ENCODE measurements at regions not wholly inside any gene's neighbourhood (a gene's known extent, or its start where the extent isn't known, plus 50 kb on each side); places are given as distances from the start of the nearest gene placed in this dataset.

DNA sequence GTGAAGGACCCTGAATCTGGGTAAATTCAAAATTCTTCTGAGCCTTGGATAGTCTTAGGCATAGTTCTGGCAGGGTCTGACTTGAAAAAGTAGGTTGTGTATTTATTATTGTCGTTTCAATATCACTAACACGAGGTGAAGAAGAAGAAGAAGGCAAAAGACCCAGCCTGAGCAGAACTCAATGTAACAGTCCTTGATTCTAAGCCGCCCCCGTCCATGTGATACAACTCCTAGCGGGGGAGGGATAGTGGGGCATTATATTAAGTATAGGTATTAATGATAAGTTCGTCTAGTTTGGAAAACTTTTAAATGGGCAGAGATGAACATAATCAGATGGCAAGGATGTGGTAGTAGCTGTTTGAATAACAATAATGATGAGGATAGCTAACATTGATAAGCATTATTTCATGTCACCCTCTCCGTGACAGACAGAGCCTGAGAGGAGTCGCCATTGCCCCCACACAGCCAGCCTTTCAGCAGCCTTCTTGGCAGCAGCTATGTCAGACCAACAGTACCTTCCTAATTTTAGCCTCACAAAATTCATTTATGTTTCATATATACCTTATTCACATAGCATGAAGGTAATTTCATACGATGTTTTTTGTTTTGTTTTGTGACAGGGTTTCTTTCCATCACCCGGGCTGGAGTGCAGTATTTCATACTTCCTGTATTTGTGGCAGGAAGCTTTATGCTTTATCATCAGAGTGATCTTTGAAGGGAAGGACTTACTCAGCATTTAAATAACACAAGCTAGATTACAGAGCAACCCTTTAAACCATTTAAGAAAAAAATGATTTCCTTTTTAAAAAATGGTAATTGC lies 64.4 kb upstream of the NPAS1 start:
- TF ChIP-seq, protein P1, sequence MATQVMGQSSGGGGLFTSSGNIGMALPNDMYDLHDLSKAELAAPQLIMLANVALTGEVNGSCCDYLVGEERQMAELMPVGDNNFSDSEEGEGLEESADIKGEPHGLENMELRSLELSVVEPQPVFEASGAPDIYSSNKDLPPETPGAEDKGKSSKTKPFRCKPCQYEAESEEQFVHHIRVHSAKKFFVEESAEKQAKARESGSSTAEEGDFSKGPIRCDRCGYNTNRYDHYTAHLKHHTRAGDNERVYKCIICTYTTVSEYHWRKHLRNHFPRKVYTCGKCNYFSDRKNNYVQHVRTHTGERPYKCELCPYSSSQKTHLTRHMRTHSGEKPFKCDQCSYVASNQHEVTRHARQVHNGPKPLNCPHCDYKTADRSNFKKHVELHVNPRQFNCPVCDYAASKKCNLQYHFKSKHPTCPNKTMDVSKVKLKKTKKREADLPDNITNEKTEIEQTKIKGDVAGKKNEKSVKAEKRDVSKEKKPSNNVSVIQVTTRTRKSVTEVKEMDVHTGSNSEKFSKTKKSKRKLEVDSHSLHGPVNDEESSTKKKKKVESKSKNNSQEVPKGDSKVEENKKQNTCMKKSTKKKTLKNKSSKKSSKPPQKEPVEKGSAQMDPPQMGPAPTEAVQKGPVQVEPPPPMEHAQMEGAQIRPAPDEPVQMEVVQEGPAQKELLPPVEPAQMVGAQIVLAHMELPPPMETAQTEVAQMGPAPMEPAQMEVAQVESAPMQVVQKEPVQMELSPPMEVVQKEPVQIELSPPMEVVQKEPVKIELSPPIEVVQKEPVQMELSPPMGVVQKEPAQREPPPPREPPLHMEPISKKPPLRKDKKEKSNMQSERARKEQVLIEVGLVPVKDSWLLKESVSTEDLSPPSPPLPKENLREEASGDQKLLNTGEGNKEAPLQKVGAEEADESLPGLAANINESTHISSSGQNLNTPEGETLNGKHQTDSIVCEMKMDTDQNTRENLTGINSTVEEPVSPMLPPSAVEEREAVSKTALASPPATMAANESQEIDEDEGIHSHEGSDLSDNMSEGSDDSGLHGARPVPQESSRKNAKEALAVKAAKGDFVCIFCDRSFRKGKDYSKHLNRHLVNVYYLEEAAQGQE (IDR thresholded peaks at IDR 0.05; ENCODE audit: insufficient read depth in 1 of 2, low read depth in 2 of 2, low read length in 2 of 2): no peak
- no peak for TF ChIP-seq TAF1 (IDR thresholded peaks at IDR 0.05; ENCODE audit: borderline replicate concordance, insufficient read depth, low read length)
